ENCODE measurements at regions not wholly inside any gene's neighbourhood (a gene's known extent, or its start where the extent isn't known, plus 50 kb on each side); places are given as distances from the start of the nearest gene placed in this dataset.

- TF ChIP-seq CTCF (IDR thresholded peaks at IDR 0.05; ENCODE audit: insufficient read depth, low read length) (no peak), REST (IDR thresholded peaks at IDR 0.05; ENCODE audit: insufficient replicate concordance, low read depth) (no peak), GABPA (IDR thresholded peaks at IDR 0.05; ENCODE audit: low read depth) (no peak), POLR2AphosphoS5 (IDR thresholded peaks at IDR 0.05; ENCODE audit: low read depth) (no peak), SPI1 (IDR thresholded peaks at IDR 0.05; ENCODE audit: borderline replicate concordance, low read depth) (no peak)
Measured at GRCh38 chr11:71366076-71366475, 82.1 kb downstream of the DHCR7 start.

All from HL-60 (cell line).